NOMO-1 treated with DMSO at 0.1 percent for 48 hours (cell line): ENCODE measurements at regions not wholly inside any gene's neighbourhood (a gene's known extent, or its start where the extent isn't known, plus 50 kb on each side); places are given as distances from the start of the nearest gene placed in this dataset.

Experiments used
- DNase-seq: peaks from one replicate; lab custom pipeline; 2025; ENCODE audit not compliant: unreplicated experiment; lab: John Stamatoyannopoulos, UW

DNA sequence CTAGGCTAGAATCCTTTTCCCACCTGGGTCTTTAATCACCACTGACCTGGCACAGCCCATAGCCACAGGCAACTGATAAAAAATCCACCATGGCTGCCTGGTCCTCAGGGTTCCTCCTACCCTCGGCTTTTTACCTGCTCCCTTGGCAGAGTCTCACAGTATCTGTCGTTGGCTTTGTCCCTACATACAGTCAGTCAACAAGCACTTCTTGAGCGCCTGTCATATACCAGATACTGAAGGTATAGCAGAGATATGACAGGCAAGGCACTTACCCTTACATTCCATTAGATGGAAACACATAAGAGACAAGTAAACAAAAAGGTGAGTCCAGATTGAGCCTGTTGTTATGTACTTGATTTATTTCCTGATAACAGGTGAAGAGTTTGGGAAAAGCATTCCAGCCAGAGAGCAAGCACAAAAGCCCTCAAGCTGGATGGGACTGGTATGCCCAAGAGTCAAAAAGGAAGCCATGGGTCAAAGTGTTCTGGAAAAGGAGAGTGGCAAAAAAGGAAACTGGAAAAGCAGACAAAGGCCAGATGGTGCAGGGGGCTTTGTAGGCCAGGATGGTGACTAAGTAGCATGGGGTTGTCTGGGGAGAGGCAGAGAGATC, 247.0 kb downstream of the CHD9NB start:
- no peak for DNase-seq

DNA sequence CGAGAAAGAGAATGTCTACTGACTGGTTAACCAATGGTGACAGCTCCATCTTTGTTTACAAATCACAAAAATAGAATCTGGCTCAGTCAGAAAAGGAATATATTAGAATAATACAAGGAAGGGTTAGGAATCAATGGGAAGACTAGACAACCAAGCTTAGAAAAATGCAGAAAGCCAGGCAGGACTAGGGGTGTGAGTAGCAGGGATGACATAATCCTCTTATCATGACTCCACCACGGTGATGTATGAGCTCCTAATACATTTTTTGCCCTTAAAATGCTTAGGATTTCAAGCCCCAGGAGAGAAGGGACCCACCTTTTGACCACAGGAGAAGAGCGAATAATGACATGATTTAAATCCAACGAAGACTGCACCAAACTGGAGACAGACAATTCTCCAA, 252.3 kb downstream of the CHD9NB start:
- no peak for DNase-seq

DNA sequence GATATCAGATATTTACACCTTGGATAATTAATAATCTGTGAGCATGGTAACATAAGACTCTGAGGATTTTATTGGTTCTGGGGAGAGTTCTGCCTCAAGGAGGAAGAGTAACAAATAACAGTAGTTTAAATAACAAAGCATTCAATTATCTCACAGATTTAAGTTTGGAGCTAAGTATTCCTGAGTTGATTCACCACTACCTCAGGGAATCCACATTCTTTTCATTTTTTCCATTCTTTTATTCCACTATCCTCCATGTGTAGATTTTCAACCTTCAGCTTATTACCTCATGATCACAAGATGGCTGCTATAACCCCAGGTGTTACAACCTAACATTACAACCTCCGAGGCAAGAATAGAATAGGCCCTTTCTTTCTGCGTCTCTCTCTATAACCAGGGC, 252.2 kb upstream of the TOX3 start:
- no peak for DNase-seq

DNA sequence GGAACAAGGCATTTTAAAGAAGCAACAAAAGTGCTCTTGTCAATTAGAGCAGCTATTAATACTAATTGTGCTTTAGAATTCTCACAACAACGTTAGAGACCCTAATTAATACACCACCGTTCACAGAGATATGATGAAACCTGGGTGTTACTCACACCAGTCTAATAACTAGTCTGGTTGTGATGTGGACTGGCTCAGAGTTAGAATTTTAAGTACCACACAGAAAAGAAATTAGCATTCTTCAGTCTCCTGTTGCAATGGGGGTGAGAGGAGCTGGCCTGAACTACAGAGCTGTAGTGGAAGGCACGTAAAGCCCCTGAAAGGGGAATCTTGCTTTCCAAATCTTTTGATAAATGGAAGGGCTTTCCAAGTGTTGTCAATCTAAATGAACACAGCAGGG, 240.8 kb upstream of the TOX3 start:
- no peak for DNase-seq

DNA sequence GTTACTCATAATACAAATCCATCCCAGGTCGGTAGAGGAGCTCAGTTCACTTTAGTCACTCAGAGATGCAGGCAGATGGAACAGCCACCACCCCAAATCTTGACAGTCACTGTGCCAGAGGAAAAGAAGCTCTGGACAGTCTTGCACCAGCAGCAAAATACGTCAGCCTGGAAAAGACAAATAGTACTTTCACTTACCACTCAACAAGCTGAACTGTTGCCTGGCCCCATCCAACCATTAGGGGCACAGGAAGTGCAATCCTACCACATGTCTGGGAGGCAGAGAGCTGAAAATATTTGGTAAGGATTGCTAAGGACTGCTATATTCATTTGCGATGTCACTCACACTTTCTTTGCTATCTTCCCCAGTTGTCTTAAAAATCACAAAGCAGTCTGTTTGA, 239.1 kb upstream of the TOX3 start:
- no peak for DNase-seq

DNA sequence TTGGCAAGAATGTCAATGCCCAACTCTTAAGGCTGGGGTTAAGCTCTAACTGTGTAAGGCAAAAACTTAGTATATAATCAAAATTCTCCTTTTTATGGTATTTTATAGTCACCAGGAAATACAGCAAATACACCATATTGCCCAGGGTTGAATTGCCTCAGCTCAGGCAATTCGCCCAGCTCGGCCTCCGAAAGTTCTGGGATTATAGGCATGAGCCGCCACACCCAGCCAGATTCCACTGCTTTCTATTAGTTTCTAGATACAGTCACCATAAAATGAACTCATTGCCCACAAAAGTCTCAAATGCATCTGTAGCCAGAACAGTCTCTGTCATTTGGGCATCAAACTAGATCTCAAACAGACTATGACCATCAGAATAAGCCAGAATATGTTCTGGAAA, 238.7 kb upstream of the TOX3 start:
- DNase-seq = no peak

DNA sequence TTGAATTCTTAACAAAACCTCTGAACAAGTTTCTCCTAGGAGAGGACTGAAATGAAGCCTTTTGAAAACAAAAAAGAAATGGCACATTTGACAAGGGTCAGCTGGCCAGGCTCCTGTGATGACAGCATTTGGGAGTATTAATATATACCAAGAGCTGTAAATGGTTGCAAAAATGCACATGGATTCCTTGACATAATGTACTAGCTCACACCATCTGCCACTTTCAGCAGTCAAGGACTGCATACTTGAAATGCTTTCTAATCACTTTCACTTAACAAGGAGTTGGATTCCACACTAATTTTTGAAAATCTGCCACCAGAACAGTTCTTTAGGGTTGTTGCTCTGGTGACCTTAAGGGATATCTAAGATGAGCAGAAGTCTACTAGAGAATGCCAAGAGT, 236.7 kb upstream of the TOX3 start:
- DNase-seq = no peak

DNA sequence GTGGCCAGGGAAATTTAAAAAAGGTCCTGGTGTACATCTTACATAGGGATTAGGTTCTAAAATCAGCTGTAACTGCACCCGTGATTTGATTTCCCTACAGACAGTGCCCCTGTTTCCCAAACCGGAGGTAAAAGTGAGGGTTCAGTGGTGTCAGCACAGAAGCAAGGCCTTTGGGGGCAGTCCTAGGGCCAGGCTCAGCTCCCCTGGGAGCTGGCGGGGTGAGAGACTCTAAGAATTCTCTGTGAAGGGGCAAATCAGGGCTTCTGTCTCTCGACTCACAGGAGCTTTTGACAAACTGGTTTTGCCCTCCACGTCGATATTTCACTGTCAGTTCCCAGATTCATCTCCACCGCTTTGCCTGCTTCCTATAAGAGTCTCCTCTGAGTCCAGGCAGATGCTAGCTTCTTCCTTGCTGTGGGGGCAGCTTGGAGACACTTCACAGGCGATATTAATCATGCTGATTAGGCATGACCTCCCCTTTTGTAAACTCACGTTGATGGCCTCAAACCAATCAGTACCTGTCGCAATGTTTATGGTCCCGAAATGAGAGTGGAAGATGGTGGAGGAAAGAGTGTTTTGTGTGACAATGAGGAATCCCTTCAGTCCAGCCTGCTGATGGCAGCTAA, 234.2 kb upstream of the TOX3 start:
- no peak for DNase-seq

DNA sequence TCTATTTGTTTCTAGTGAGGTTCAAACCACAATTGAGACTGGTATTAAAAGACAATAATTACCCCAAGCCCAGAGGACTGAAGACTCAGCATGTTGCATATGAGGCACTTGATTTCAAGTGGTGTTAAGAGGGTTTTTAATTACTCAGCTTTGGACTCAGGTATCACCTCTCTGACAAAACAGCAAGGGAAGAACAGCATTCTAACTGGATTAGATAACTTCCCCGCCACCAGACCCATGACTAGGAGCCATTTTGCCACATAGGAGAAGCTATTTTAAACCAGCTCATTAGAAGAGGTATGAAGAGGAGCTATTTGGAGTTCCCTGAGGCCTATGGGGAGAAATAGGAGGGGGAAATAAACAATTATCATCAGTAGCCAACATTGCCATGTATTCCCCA, 226.1 kb upstream of the TOX3 start:
- DNase-seq = no peak

DNA sequence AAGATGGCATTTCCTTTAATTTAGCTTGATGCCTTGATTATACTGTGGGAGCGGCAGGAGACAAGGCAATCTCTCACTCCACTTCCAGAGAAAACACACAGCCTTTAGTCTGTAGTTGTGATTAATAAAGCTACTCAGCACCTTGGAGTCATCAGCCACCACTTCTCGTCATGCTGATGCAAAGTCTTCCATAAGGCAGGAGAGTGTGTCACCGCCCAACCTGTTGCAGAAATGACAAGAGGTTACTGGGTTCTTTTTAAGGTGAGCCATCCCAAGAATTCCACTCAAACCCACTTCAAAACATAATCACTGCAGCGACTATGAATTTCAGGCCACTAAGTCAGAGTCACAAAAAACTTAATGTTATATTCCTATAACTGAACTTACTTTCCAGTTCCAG, 223.9 kb upstream of the TOX3 start:
- DNase-seq = no peak

DNA sequence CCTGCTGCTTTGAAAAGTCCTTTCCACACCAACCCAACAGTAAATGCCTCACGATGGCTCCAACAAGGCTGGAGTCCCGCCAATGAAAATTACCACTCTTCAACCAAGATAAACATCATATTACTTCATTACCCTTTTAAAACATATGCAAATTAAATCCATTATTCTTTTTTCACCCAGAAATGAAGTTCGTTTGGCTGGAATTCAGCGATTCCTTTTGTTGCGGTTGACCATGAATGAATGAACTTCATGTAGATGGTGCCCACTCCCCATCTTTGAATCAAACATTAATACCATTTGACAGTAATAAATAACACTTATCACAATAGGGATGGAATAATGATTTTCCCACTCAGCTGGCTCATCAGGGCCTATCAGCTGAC, 211.5 kb upstream of the TOX3 start:
- DNase-seq = no peak

DNA sequence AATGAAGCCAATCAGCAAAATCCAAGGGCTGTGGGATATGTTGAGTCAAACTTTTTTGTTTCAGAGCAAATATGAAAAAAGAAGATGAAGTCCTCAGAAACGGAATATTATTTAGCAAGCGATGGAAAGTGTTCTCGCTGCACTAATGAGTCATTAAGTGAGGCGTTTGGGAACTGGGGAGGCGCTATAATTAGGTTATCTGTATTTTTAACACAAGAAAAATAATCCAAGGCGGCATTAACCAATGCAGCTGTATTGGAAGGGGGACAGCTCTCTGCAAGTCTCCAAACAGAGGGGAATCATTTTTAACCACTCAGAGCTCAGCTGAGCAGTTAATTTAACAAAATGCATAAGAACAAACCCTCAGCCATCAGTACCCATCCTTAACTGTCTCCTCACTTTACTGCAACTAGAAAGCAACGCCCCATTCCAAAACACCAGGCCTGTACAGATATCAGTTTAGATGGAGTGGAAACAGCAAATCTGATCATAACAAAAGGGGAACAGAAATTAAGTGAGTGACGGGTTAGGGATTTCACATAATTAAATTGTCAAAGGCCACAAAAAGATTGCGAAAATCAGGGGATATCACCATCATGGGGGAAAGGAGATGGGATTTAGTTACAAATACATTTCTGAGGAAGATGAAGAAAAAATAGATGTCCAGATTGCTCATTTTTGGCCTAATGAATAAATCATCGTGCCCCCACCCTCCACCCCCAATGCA, 211.0 kb upstream of the TOX3 start:
- peak; percentile 68 for DNase-seq

DNA sequence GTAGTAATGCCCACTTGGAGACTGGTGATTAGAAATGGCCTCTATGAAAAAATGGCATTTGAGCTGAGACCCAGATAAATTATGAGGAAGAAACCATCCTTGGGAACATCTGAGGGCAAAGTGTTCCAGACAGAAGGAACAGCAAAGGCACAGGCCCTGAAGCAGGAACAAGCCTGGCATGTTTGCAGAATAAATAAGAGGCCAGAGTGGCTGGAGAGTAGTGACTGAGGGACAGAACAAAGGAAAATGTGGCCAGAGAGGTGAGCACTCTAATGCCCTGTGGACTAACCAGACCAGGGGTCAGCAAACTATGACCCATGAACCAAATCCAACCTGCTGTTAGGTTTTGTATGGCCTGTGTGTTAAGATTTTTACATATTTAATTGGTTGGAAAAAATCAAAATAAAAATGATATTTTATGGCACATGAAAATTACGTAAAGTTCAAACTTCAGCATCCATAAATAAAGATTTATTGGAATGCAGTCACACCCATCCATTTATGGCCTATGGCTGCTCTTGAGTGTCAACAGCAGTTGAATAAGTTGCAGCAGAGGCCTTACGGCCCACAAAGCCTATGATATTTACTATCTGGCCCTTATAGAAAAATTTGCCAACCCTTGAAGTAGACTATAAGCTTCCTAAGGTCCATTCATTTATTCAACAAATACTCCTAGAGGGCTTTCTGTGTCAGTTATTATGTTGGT, 210.0 kb upstream of the TOX3 start:
- DNase-seq = no peak

DNA sequence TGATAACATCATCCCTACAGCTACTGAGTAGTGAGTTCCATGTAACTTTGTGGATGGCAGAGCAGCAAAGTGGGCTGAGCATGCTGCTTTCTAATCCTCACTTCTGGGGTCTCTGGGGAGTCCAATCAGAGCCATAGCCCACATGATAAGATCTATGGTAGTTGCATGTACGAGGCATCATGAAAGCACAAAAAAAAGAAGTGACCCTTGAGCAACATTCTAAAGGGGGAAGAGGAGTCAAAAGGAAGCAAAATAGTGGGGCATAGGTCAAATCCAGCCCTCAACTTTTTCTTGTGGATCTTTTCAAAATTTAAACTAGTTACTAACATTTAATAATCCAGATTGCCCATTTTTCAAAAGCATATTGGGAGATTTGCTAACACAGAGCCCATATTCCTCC, 208.5 kb upstream of the TOX3 start:
- DNase-seq = peak; percentile 42

DNA sequence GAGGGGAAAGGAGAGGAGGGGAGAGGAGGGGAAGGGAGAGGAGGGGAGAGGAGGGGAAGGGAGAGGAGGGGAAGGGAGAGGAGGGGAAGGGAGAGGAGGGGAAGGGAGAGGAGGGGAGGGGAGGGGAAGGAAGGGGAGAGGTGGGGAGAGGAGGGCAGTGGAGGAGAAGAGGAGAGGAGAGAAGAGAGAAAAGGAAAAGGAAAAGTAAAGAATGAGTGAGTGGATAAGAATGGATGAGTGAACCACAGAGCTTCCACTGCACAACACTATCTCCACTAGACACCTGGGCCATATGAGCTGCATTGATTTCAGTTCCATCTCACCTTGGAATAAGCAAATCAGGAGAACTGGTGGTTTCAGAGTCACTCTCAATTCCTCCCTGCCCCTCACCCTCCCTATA, 204.1 kb upstream of the TOX3 start:
- DNase-seq = no peak

DNA sequence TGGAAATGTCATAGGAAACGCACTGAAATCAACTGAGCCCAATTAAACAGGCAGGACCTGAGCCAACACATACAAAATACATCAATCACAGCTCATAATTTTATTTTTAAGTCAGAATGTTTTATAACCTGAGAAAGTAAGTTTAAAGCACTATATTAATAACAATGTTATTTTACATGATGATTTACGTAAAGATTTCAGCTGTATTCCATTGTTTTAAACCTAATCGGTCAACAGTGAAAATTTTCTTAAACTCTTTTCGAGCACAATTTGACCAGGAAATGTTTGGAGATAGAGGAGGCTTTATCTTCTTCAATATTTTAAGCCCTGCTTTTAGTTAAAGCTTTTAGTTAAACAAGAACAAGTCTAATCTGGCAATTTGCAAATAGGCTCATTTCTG, 201.8 kb upstream of the TOX3 start:
- DNase-seq = no peak

DNA sequence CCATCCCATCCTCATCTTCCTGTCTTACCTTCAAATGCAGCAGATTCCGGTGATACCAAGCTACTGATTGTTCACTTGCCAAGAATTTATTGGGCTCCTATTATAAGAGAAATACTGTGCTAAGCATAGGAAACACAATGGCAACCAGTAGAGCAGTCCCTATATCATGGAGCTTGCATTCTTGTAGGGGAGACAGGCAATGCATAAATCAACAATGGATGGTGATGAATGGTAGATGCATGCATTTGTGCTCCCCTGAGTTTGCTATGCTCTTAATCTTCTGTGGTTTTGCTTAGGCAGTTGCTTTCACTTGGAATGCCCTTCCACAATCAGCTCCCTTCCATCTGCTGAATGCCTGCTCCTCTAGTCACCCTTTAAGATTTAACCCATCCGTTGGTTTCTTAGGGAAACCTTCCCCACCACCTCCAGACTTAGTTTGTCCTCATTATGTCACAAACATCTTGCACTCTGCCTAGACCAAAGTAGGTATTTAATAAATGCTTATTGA, 200.2 kb upstream of the TOX3 start:
- DNase-seq = no peak

DNA sequence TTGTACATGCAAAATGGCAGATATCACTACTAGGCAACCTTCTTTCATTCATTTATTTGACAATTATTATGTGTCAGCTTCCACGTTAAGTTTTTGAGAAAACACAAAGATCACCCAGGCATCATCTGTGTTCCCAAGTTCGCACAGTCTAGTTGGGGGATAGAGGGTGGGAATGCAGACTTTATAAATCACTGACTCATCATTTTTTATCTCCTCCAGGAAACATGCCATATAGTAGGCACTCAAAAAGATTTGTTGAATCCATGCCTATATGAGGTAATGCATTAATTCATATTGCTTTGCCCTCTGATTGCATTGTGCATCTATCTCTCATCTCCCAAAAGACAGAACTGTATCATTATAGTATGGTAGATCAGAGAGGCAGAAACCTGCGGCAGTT, 196.8 kb upstream of the TOX3 start:
- DNase-seq = no peak

DNA sequence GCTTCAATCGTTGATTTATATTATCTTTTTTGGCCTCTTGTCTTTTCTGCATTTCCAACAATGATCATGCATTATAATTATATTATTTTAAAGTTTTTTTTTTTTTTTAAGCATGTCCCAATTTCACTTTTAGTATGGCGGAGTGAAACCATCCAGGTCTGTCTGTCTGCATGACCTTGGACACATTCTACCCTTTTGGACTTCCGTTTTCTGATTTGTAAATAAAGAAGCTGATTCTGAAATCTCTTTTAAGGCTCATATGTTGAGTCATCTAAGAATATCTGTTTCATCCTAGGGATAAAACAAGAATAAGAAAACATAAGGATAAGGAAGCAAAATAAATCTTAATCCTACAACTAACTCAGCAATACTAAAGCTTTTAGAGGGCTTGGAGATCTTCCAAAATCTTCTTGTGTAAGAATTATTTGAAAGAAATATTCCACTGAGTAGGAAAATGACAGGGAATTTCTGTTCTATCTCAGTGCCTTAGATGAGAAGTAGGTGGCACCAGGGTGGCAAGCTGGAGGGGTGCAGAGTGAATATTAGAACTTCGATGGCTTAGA, 195.7 kb upstream of the TOX3 start:
- DNase-seq = no peak

DNA sequence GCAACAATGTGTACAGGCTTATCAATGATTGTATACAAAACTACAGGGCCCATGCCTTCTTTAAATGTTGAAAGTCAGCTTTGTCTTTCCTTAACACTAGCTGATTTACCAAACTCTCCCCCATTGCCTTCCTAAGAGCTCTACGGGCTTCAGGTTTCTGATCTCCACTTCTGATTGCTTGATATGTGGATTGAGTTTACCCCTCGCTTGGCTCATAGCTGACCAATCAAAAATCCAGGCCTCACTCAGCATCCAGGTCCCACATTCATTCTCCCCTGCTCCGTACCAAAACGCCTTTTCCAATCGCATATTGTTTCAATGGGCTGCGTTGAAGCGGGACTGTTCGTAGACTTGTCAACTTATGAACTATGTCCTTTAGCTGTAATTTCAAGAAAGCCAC, 195.1 kb upstream of the TOX3 start:
- no peak for DNase-seq

DNA sequence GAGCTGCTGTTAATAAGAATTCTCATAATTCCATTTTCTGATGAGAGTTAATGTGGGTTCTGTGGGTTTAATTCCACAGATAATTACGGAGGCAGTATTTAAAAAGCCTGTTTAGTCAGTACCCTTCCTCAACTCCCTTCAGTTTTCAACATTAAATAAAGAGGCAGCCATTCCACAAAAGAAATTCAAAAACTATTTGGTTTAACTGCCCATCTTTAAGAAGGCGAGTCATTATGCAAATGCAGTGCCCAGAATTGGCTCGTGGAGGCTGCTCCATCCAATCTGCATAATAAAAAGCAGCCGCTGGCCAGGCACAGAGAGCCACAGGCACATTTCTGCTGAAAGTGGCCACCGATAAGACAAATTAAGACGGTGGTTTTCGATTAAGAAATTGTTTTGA, 194.4 kb upstream of the TOX3 start:
- DNase-seq = no peak

DNA sequence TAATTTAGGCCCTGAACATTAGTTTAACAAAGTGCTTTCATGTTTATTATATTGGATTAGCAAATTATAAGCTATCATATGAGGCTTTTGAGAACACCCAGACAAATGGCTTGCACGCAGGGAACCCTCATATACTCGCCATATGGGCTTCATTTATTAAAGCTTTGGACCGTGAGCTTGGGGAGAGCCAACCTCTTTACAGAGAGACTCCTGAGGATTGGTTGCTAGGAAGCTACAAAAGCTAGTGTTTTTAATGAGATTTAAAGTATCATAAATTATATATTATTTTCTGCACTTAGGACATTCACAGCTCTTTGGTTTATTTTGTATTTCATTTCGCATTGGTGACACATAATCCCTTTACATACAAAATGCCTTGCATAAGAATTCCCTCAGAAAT, 193.8 kb upstream of the TOX3 start:
- no peak for DNase-seq
